LoVo (cell line): ENCODE measurements at regions not wholly inside any gene's neighbourhood (a gene's known extent, or its start where the extent isn't known, plus 50 kb on each side); places are given as distances from the start of the nearest gene placed in this dataset.

Source experiments
- DNase-seq: peaks from one replicate; pipeline ENCODE4 v3.0.0-alpha.2; 2016; ENCODE audit warnings: low spot score

DNA sequence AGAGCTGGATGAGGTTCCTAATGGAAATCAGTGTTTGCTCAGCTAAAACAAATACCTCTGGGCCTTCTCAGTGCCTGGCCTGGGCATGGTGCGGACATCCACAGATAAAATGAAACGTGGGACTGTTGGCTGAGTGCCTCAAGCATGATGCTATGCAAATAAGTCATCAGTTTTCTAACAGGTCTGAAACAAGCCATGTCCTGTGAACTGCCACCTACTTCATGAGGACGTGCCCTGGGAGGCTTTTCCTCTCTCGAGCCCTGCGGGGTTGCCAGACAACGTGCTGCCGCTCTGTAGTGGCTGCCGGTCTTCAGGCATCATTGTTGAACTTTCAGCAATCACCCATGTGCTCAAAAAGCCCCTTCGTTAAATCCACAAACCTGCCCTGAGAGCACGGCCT is 240.4 kb upstream of the IRX2 start:
- DNase-seq = no peak

DNA sequence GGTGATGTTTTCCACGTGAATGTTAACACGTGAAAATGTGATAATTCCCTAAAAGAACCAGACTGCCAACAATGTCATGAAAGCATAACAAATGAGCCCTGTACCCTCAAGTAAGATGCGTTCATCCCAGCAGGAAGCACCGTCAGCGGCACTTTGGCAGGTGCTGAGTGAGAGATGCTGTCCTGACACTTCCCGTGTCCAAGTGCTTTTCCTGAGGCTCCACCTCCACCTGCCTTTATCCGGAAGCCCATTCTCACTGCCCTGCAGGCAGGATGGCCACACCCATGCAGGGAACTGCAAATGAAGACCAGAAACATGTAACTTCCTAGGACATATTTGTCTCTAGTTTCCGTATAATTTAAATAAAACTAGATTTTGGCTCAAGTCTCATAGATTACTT is 238.0 kb upstream of the IRX2 start:
- no peak for DNase-seq

DNA sequence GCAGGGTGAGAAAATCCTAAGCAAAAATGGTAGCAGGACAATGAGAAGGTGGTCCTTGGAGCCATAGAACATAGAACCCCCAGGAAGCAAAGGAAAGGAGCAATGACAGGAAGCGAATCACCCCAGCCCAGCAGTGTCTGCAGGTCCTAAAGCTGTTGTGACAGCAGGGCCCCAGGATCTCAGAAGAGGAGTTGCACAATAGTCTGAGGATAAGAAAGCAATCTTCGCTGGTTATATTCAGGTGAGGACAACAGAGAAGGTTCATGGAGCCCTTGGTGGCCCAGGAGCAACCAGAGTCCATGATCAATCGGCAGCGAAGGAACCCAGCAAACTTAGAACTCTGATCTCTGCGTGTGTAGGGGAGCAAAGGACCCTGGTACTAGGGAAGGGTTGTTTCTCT is 234.8 kb upstream of the IRX2 start:
- no peak for DNase-seq

DNA sequence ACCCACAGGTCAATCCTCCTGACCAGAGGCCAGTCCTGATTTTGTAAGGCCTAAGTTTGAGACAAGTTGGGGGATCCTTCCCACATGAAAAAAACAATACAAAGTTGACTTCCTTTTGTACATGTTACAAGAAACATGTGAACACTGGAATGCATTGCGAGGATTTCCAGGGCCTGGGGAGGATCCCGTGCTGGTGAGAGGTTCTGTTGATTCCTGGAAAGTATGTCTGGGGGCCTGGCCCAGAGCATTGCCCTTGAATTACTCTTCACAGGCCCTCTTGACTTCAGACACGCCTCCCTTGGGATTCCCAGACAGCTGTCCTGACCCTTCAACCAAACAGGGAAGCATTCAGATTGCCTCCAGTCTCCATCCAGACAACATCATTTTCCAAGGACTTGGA is 234.2 kb upstream of the IRX2 start:
- DNase-seq = no peak

DNA sequence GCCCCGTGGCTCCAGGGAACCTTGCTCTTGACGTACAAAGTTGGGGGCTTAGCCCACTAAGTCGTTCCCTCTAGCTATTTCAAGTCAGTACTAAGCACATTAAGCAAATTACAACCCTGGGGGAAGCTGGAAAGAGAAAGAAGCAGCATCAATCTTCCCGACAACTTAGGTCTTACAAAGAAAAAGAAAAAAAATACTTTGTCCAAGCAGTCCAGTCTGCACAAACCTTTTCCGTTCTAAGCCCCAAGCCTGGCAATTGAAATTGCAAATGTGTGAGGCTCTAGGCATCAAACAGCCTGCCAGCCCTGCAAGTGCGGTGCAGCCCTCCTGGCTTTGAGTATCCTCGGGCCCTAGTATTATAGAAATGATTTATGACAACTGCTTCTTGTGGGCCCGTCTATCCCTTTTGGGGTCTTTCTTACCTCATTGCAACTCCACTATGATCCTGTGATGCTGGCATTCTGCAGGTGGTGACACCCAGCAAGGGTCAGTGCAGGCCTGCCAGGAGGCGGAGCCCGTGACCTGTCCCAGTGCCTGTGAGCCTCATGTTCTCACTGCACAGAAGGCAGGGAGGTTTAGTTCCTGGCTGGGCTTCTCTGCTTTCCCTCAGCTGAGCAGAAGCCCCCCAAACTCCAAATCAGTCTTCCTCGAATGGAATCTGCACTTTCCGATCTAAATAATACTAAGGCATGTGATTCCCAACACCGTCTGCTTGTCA is 232.3 kb upstream of the IRX2 start:
- DNase-seq = no peak

DNA sequence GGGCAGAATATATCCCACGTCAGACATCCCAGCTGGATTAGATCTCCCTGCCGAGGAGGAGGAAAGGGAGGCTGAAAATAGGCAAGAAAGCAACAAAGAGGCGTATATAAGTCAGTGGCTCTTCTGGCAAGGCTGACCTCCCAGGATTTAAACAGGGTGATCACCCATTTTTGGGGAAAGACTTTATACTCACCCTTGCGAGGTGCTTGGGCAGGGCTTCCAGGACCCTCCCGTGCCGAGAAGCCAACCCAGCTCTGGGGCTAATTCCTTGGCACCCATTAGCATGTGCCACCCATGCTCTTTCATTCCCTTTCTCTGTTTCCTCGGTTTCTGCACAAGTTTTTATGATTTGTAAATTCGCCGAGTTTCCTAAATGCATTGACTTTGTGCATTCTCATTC is 230.2 kb upstream of the IRX2 start:
- no peak for DNase-seq

DNA sequence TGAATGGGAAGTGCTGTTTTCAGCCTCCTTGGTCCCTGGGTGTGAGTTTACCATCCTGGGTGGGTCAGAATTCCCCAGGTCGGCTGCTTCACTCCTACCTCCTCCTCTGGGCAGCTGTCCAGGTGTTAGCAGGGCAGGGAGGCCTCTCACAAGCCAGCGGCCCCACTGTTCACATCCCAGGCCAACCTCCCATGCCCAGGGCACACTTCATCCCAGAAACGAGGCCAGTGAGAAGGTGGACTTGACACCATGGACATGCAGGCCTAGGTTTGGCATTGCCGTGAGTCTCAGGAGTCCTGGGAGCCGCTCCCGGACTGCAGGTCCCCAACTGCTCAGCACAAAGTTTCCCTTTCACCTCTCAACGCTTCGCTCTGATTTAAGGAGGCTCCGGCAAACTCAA is 229.6 kb upstream of the IRX2 start:
- DNase-seq = no peak

DNA sequence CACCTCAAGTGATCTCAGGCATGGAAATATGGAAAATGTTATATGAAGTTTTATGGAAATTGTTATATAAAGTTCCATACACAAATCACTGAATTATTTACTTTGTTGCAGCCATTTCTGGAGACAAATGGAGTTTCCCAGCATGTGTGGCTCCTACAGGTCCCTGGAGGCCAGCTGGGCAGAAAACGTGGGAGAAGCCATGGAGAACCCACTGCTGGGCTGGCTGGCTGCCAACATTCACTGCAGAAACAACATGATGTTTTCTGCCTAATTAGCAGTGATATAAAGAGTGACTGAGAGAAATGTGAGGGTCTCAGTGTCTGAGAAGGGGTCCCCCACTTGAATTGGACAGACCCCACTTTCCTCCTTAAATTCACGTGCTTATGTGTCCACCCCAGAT is 208.8 kb upstream of the IRX2 start:
- no peak for DNase-seq

DNA sequence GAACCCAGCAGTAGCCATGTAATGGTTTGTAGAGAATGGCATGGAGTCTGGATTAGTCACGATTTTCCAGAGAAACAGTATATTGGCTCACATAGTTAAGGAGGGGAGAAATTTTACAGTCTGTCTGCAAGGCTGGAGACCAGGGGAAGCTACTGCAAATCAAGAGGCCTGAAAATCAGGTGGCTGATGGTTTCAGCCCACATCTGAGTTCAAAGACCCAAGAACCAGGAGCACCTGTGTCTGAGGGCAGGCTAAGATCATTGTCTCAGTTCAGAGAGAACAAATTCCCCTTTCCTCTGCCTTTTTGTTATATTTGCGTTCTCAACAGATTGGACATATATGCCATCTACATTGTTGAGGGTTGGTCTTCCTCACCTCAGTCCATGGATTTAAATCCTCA is 207.5 kb upstream of the IRX2 start:
- DNase-seq = no peak

DNA sequence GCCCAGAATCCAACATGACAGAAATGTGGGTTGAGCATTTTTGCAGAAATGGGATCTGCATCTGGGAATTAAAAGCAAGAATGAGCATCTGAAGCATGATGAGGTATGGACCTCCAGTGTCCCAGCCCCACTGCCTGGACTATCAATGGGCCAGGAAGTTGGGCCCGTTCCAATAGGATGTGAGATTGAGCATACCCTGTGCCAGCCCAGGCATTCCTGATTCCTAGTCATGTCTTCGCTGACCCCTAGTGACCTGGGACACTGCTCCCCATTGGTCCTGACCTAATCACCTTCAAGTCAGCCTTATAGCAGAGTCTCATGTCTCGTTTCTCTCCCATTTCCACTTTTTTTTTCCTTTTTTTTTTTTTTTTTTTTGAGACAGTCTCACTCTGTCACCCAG is 197.4 kb upstream of the IRX2 start:
- no peak for DNase-seq

DNA sequence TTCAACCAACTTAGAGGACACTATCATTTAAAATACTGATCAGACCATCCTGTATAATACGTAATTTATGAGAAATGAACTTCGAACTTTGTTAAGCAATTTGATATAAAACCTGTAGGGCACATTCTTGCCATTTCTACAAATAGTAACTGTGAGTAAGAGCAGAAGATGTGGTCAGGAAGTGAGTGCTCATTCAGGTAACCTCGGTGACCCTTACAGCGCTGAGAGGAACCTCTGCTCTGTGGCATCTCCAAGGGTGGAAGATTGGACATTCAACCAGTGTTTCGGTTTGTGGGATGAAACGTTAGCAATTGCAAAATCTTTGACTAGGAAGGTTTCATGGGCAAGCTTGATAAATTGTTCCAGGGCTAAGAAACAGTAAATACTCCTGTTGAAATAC is 194.8 kb upstream of the IRX2 start:
- DNase-seq = no peak

DNA sequence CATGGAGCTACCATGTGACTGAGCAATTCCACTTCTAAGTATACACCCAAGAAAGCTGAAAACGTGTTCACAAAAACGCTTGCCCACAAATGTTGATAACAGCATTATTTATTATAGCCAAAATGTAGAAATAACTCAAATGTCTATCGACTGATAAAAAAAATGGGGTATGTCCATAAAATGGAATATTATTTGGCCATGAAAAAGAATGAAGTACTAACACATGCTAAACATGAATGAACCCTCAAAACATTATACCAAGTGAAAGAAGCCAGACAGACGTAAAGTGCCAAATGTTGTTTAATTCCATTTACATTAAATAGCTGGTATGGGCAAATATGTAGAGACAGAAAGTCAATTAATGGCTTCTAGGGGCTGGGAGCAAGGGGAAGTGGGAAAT is 184.9 kb upstream of the IRX2 start:
- no peak for DNase-seq

DNA sequence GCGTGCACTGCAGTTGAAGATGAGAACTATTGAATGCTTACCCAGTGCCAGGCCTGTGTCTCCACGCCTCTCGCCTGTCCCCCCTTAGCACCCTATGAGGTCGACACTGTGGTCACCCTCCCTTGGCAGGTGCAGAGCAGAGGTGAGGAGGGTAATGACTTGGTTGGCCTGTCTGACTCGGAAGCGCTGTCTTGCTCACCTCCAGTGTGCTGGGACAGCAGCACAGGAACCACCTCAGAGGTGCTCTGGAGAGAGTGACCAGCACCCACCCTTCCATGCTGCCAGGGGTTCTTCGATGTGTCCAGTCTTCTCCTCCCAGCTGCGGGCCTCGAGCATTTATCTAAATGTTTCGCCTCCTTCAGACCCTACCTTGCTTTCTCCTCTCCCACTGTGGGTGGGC is 178.3 kb upstream of the IRX2 start:
- no peak for DNase-seq

DNA sequence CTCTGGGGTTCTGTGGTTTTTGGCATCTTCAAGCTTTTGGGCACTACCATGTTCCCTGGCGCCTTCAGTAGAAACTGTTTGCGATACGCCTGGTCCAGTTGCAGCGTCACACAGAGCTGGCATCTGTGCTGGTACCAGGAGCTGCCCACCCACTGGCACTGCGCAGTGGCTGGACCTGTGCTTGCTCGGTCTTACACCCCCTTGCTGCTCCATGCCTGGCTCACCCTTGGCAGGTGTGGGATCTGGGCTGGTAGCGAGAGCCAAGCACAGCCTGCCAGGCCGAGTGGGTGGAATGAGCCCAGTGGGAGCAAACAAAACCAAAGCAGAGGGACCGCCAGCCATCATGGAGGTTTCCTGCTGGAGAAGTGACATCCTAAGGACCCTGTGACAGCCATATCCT is 170.2 kb upstream of the IRX2 start:
- DNase-seq = no peak

DNA sequence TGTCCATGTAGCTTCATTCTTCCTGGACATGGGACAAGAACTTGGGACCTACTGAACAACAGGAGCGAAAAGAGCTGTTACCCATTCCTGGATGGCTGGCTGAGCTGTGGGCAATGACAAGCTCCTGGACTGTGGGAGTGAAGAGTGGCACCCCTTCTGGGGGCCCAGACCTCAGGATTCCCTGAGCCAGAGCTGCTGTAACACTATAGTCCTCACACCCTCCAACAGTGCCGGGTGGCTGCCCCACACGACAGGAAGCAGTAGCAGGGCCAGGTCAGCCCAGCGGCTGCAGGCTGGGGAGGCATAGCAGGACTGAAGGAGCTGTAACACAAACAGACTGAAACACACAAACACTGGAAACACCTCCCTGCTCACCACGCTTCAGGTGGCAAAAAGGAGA is 169.7 kb upstream of the IRX2 start:
- no peak for DNase-seq

DNA sequence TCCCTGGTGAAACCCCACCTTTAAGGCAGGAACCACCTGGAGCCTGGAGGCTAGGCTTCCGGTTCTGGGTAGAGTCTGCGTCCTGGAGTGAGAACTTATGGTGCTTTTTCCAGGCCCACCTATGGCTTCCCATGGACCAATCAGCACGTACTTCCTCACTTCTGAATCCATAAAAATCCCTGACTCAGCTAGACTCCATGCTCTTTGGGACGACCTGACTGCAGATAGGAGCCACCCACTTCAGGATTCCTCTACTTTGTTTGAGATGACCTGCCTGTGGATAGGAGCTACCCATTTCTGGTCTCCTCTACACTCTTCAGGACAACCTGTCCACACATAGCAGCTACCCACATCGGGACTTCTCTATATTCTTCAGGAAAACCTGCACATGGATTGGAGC is 168.8 kb upstream of the IRX2 start:
- no peak for DNase-seq

DNA sequence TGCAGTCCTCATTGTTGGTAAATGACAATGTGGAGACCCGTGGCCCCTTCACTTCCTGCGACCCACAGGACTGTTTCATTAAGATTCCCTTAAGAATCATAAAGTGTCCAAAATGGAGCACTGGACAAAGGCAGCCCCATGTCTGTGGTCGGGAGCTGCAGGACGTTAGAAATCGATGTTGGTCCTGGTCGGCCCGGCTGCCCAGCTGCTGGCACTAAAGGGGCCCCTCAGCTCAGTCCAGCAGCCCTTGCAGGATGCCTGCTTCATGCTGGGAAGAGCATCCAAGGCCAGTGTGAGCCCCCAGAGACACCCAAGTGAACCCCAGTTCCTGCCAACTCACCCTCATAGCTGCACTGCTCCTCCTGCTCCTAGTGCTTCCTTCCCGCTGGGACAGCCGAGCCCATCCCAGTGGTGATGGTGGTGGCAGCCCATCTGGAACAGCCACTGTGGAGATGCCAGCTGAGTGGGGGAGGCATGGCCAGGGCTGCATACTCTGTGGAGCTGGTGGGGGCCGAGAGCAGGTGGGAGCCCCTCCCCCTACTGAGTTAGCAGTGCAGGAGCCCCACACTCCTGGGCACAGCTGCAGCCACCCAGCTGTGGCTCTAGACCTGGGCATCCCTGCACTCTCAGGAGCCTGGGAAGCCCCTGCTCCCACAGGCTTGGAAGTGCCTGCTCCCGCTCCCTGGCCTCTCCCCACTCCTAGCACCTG is 168.0 kb upstream of the IRX2 start:
- DNase-seq = no peak

DNA sequence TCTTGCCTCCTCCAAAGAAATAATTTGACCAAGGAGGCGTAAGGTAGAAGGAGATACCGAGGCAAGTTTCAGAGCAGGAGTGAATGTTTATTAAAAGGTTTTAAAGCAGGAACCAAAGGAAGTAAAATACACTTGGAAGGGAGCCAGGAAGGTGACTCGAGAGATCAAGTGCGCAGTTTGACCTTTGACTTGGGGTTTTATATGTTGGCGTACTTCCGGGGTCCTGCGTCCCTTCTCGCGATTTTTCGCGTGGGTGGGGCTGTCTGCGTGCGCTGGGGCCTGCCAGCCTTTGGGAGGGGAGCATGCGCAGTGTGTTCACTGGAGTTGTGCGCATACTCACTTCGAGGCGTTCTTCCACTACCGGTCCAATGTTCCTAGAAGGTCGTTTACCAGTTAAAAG is 166.0 kb upstream of the IRX2 start:
- no peak for DNase-seq

DNA sequence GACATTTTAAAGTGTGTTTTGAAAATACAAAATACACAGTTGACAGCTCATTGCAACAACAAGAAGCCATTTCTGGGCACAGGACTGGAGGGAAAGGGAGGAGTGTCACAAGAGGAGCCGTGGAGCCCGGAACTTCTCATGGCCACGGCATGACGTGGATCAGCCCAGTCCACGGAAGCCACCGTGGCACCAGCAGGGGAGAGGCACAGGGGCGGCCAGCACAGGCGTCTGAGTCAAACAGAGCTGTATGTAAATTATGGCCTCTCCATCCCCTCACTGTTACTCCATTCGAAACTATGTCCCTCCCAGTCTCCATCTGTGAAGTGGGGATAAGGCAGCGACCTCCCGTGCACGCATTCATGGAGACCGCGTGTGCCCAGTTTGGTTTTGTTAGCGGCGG is 165.6 kb upstream of the IRX2 start:
- no peak for DNase-seq

DNA sequence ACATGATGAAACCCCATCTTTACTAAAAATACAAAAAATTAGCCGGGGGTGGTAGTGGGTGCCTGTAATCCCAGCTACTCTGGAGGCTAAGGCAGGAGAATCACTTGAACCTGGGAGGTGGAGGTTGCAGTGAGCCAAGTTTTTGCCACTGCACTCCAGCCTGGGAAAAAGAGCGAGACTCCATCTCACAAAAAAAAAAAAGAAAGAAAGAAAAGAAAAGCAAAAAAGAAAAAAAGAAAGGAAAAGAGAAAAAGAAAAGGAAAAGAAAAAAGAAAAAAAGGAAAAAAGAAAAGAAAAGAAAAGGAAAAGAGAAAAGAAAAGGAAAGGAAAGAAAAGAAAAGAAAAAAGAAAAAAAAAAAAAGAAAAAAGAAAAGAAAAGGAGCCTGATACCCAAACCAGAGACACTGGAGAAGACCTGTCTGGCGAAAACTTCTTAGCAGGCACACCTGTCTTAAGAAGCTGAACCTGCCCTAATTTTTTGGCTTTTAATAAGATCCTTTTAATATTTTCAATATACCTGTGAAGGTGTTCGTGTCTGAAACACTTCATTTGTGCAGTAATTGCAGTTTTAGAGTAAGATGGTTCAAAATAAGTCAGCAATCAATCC is 164.7 kb upstream of the IRX2 start:
- no peak for DNase-seq

DNA sequence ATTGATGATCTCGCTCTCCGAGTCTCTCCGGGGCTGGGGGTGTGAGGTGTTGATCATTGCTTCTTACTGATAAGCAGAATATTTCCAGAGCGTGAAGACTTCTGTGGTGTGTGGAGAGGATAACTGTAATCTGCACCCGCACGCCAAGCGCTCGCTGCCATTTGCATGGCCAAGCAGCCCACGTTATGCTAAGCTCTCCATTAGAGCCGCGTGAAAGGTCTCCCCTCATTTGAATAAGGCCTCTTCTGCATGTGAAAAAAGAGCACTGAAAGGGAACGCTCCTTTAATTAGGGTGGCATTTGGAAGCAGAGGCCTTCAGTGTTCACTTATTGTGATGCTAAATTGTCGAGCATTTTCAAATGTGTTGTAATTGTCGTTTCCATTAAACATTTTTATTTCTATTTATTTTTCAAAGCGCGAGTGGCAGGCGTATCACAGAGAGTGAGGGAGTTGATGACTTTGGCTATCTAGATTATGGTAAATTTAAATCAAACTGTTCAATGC is 163.6 kb upstream of the IRX2 start:
- no peak for DNase-seq

DNA sequence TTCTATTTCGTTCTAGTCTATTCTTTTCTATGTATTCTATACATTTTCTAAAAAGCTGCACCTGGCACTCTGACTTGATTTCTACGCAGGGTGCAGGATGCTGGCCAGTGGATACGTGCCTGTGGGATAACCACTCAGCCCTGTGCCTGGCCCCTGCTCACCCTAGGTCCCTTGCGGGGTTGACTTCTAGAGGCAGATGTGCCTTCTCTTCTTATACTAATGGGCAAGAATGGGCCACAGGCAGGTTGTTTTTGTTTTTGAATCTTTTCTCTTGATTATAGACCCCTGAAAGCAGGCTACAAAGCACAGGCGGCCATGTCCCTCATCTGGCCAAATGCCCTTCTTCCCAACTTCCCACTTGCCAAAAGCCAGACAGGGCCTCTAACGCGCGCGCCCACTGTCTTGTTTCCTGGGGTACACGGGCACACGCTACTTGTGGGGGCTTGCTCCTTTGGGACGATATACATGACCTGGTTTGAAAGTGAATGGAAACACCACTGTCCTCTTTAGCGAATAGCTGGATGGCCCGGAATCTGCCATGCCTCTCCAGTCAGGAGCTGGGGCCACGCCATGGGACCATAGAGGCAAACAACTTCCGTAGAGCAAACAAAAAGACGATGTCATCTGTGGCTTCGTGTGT is 162.7 kb upstream of the IRX2 start:
- DNase-seq = no peak

DNA sequence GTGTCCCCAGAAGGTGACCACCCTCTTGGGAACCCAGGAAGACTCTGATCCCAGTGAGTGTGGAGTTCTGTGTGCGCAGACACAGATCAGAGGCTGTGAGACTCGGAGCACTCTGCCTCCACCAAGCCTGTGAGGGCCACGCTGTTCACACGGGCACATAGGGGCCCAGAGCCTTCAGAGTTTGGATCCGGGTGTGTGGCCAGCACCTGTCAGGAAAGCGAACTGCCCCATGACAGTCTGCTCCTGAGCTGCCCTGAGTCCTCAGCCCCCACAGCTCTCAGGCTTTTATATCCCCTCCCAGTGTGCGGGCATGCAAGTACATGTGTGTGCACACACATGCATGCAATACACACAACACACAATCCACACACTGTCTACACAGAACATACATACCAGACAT is 161.8 kb upstream of the IRX2 start:
- no peak for DNase-seq
